GM23338 (cell line): ENCODE measurements at regions not wholly inside any gene's neighbourhood (a gene's known extent, or its start where the extent isn't known, plus 50 kb on each side); places are given as distances from the start of the nearest gene placed in this dataset.

Experiments
- ATAC-seq: fragments of 200-7000 bp; cut with Tn5 transposase; 3 replicates; pipeline ENCODE4 v1.9.1; 2020
- DNase-seq: peaks from one replicate; pipeline ENCODE4 v3.0.0-alpha.2; 2015; ENCODE audit warnings: low spot score
- H2AFZ ChIP-seq: fragments of 200-600 bp; sonication (generic); 2 replicates; pipeline ENCODE4 v1.8.0; 2016; ENCODE audit warnings: antibody characterized with exemption, mild to moderate bottlenecking, moderate library complexity
- H3F3A ChIP-seq: fragments of 200-600 bp; sonication (generic); replicated peaks from 2 replicates; pipeline ENCODE4 v1.8.0; 2017; ENCODE audit warnings: antibody characterized with exemption, mixed run types, low read depth
- H3K27ac ChIP-seq: fragments of 200-600 bp; sonication (generic); 2 replicates; pipeline ENCODE4 v1.6.1; 2016; ENCODE audit warnings: low read depth
- H3K27me3 ChIP-seq: fragments of 200-600 bp; sonication (generic); 2 replicates; pipeline ENCODE4 v1.8.0; 2016; ENCODE audit warnings: mild to moderate bottlenecking, mixed run types, moderate library complexity; ENCODE audit not compliant: insufficient read depth
- H3K36me3 ChIP-seq: fragments of 200-600 bp; sonication (generic); 2 replicates; pipeline ENCODE4 v1.8.0; 2016; ENCODE audit warnings: mild to moderate bottlenecking; ENCODE audit not compliant: insufficient read depth
- H3K4me1 ChIP-seq: fragments of 200-600 bp; sonication (generic); 2 replicates; pipeline ENCODE4 v1.8.0; 2016; ENCODE audit warnings: mild to moderate bottlenecking, moderate library complexity; ENCODE audit not compliant: insufficient read depth
- H3K4me2 ChIP-seq: fragments of 200-600 bp; sonication (generic); 2 replicates; pipeline ENCODE4 v1.7.1; 2017; ENCODE audit warnings: mixed run types
- H3K4me3 ChIP-seq: fragments of 200-600 bp; sonication (generic); 2 replicates; pipeline ENCODE4 v1.6.1; 2016; ENCODE audit warnings: mixed run types
- H3K79me2 ChIP-seq: fragments of 200-600 bp; sonication (generic); replicated peaks from 2 replicates; pipeline ENCODE4 v1.8.0; 2017; ENCODE audit warnings: mild to moderate bottlenecking; ENCODE audit not compliant: insufficient read depth
- H3K9me2 ChIP-seq: fragments of 200-600 bp; sonication (generic); 2 replicates; pipeline ENCODE4 v1.8.0; 2017; ENCODE audit not compliant: insufficient read depth
- H4K20me1 ChIP-seq: fragments of 200-600 bp; sonication (generic); replicated peaks from 2 replicates; pipeline ENCODE4 v1.8.0; 2017; ENCODE audit warnings: mild to moderate bottlenecking; ENCODE audit not compliant: insufficient read depth
- H3K27ac Mint-ChIP-seq: 2 replicates; pipeline ENCODE4 v1.8.0; 2020; ENCODE audit warnings: inconsistent platforms, mild to moderate bottlenecking, moderate library complexity, mixed read lengths
- H3K27me3 Mint-ChIP-seq: 3 replicates; pipeline ENCODE4 v1.8.0; 2022; ENCODE audit warnings: low read depth, mild to moderate bottlenecking, moderate library complexity, mixed read lengths, inconsistent platforms; ENCODE audit not compliant: insufficient read depth, poor library complexity
- H3K36me3 Mint-ChIP-seq: 3 replicates; pipeline ENCODE4 v1.8.0; 2021; ENCODE audit warnings: low read depth, mild to moderate bottlenecking, inconsistent platforms, moderate library complexity, mixed read lengths
- H3K4me1 Mint-ChIP-seq: 3 replicates; pipeline ENCODE4 v1.8.0; 2020; ENCODE audit warnings: mild to moderate bottlenecking, inconsistent platforms, mixed read lengths
- H3K4me3 Mint-ChIP-seq: 3 replicates; pipeline ENCODE4 v1.8.0; 2021; ENCODE audit warnings: moderate library complexity, mild to moderate bottlenecking, inconsistent platforms, mixed read lengths
- H3K9me3 Mint-ChIP-seq: 3 replicates; pipeline ENCODE4 v1.8.0; 2020; ENCODE audit warnings: moderate library complexity, mild to moderate bottlenecking, inconsistent platforms, mixed read lengths
- EZH2 ChIP-seq: fragments of 200-600 bp; sonication (generic); IDR thresholded peaks from one replicate; pipeline ENCODE4 v1.8.0; 2017; ENCODE audit warnings: antibody characterized with exemption, mild to moderate bottlenecking, low read depth; ENCODE audit not compliant: unreplicated experiment
- EZH2phosphoT487 ChIP-seq: fragments of 200-600 bp; sonication (generic); IDR thresholded peaks from one replicate; pipeline ENCODE4 v1.8.1; 2018; ENCODE audit warnings: antibody characterized with exemption; ENCODE audit not compliant: unreplicated experiment
- NANOG ChIP-seq: IDR thresholded peaks from 2 replicates; pipeline ENCODE4 v1.6.1; 2016; ENCODE audit warnings: antibody characterized with exemption, borderline replicate concordance
- POLR2AphosphoS5 ChIP-seq: IDR thresholded peaks from 2 replicates; pipeline ENCODE4 v1.6.1; 2016; ENCODE audit warnings: antibody characterized with exemption, low read depth
- TF ChIP-seq, protein P1 (sequence below): fragments of 250-450 bp; sonication (Bioruptor Pico); IDR thresholded peaks from 2 replicates; pipeline ENCODE4 v1.5.0; 2020; ENCODE audit warnings: mild to moderate bottlenecking, moderate library complexity
- TF ChIP-seq, protein P2 (sequence below): IDR thresholded peaks from 2 replicates; pipeline ENCODE4 v1.6.1; 2016; ENCODE audit warnings: antibody characterized with exemption

DNA sequence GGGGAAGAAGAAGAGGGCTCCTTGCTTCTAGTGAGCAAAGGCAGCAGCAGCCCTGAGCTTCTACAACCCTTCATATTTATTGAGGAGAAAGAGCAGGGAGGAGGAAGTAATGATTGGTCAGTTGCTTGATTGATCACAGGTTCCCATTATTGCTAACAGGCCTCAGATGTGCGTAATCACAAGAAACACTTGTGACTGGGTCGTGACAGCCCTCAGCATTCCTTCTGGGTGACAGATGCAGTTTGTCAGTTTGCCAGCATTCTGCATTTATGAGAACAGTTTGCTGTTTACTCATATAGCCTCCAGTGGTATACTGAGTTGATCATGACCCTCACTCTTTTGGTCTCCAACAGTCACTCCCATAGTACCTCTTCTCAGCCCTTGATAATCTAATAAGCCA, 111.5 kb upstream of the TNC start:
- Histone ChIP-seq H3K79me2 (no peaks in the 10 kb centered on the region), H3K27ac (no peak overlapping the region), H3F3A (no peaks in the 10 kb centered on the region), H2AFZ (no peak overlapping the region), H3K36me3 (no peaks in the 10 kb centered on the region), H3K27me3 (no peaks in the 10 kb centered on the region), H3K4me2 (no peak overlapping the region), H4K20me1 (no peaks in the 10 kb centered on the region), H3K9me2 (peaks cover 7% of the 10 kb centered on the region; the same call in 1 of the 2 replicates), H3K4me3 (no peak overlapping the region), H3K4me1 (no peaks in the 10 kb centered on the region)
- no peak for DNase-seq
- Mint-ChIP-seq H3K9me3 (no peaks in the 10 kb centered on the region), H3K4me1 (peaks cover 6% of the 10 kb centered on the region), H3K4me3 (no peak overlapping the region), H3K27ac (no peak overlapping the region), H3K27me3 (peaks cover 2% of the 10 kb centered on the region), H3K36me3 (no peaks in the 10 kb centered on the region)
- no peak for ATAC-seq
- TF ChIP-seq EZH2phosphoT487: no peak
- TF ChIP-seq POLR2AphosphoS5: no peak
- TF ChIP-seq EZH2: no peak
- TF ChIP-seq, protein P1, sequence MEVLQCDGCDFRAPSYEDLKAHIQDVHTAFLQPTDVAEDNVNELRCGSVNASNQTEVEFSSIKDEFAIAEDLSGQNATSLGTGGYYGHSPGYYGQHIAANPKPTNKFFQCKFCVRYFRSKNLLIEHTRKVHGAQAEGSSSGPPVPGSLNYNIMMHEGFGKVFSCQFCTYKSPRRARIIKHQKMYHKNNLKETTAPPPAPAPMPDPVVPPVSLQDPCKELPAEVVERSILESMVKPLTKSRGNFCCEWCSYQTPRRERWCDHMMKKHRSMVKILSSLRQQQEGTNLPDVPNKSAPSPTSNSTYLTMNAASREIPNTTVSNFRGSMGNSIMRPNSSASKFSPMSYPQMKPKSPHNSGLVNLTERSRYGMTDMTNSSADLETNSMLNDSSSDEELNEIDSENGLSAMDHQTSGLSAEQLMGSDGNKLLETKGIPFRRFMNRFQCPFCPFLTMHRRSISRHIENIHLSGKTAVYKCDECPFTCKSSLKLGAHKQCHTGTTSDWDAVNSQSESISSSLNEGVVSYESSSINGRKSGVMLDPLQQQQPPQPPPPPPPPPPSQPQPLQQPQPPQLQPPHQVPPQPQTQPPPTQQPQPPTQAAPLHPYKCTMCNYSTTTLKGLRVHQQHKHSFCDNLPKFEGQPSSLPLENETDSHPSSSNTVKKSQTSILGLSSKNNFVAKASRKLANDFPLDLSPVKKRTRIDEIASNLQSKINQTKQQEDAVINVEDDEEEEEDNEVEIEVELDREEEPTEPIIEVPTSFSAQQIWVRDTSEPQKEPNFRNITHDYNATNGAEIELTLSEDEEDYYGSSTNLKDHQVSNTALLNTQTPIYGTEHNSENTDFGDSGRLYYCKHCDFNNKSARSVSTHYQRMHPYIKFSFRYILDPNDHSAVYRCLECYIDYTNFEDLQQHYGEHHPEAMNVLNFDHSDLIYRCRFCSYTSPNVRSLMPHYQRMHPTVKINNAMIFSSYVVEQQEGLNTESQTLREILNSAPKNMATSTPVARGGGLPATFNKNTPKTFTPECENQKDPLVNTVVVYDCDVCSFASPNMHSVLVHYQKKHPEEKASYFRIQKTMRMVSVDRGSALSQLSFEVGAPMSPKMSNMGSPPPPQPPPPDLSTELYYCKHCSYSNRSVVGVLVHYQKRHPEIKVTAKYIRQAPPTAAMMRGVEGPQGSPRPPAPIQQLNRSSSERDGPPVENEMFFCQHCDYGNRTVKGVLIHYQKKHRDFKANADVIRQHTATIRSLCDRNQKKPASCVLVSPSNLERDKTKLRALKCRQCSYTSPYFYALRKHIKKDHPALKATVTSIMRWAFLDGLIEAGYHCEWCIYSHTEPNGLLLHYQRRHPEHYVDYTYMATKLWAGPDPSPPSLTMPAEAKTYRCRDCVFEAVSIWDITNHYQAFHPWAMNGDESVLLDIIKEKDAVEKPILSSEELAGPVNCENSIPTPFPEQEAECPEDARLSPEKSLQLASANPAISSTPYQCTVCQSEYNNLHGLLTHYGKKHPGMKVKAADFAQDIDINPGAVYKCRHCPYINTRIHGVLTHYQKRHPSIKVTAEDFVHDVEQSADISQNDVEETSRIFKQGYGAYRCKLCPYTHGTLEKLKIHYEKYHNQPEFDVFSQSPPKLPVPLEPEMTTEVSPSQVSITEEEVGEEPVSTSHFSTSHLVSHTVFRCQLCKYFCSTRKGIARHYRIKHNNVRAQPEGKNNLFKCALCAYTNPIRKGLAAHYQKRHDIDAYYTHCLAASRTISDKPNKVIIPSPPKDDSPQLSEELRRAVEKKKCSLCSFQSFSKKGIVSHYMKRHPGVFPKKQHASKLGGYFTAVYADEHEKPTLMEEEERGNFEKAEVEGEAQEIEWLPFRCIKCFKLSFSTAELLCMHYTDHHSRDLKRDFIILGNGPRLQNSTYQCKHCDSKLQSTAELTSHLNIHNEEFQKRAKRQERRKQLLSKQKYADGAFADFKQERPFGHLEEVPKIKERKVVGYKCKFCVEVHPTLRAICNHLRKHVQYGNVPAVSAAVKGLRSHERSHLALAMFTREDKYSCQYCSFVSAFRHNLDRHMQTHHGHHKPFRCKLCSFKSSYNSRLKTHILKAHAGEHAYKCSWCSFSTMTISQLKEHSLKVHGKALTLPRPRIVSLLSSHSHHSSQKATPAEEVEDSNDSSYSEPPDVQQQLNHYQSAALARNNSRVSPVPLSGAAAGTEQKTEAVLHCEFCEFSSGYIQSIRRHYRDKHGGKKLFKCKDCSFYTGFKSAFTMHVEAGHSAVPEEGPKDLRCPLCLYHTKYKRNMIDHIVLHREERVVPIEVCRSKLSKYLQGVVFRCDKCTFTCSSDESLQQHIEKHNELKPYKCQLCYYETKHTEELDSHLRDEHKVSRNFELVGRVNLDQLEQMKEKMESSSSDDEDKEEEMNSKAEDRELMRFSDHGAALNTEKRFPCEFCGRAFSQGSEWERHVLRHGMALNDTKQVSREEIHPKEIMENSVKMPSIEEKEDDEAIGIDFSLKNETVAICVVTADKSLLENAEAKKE: no peak
- no peak for TF ChIP-seq NANOG
- TF ChIP-seq, protein P2, sequence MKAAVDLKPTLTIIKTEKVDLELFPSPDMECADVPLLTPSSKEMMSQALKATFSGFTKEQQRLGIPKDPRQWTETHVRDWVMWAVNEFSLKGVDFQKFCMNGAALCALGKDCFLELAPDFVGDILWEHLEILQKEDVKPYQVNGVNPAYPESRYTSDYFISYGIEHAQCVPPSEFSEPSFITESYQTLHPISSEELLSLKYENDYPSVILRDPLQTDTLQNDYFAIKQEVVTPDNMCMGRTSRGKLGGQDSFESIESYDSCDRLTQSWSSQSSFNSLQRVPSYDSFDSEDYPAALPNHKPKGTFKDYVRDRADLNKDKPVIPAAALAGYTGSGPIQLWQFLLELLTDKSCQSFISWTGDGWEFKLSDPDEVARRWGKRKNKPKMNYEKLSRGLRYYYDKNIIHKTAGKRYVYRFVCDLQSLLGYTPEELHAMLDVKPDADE: no peak
